CD8-positive, alpha-beta memory T cell (primary cell): ENCODE measurements at regions not wholly inside any gene's neighbourhood (a gene's known extent, or its start where the extent isn't known, plus 50 kb on each side); places are given as distances from the start of the nearest gene placed in this dataset.

Source experiments
- CTCF ChIA-PET: fragments of 350-600 bp; sonication (Branson Sonifier 250); formaldehyde crosslinking; loops from one replicate; lab custom pipeline; 2021; ENCODE audit warnings: antibody characterized with exemption; lab: Charles Lee
- POLR2A ChIA-PET: fragments of 350-600 bp; sonication (Branson Sonifier 250); formaldehyde crosslinking; loops from one replicate; lab custom pipeline; 2021; ENCODE audit warnings: antibody characterized with exemption; lab: Charles Lee
- DNase-seq, 5 donors: peaks; one replicate each; pipeline versions ENCODE4 v3.0.0 to v3.0.0-alpha.2; 2020 to 2022; ENCODE audit warnings: mixed read lengths in 1 of 5
- H3K27ac ChIP-seq: one replicate; pipeline ENCODE4 v1.7.0; 2013; ENCODE audit warnings: low read depth, mild to moderate bottlenecking, low read length, moderate library complexity
- H3K27me3 ChIP-seq: 2 replicates; pipeline ENCODE4 v1.7.0; 2013; ENCODE audit warnings: low read length, mild to moderate bottlenecking; ENCODE audit not compliant: insufficient read depth, poor library complexity, severe bottlenecking
- H3K36me3 ChIP-seq: 2 replicates; pipeline ENCODE4 v1.7.0; 2013; ENCODE audit warnings: mild to moderate bottlenecking, low read length, moderate library complexity; ENCODE audit not compliant: insufficient read depth
- H3K4me1 ChIP-seq: 2 replicates; pipeline ENCODE4 v1.7.0; 2013; ENCODE audit warnings: mild to moderate bottlenecking, low read length, moderate library complexity; ENCODE audit not compliant: insufficient read depth
- H3K4me3 ChIP-seq: 2 replicates; pipeline ENCODE4 v1.7.0; 2013; ENCODE audit warnings: mild to moderate bottlenecking, low read length
- H3K9me3 ChIP-seq: 2 replicates; pipeline ENCODE4 v1.7.0; 2013; ENCODE audit warnings: mild to moderate bottlenecking, low read length
- H3K27ac Mint-ChIP-seq, 8 donors: one replicate each; pipeline ENCODE4 v1.8.0; 2020 to 2021; ENCODE audit warnings: mixed read lengths in 8 of 8, mild to moderate bottlenecking in 6 of 8, inconsistent platforms in 3 of 8, moderate library complexity in 3 of 8
- H3K27me3 Mint-ChIP-seq, 2 donors: one replicate each; pipeline ENCODE4 v1.8.0; 2020 to 2021; ENCODE audit warnings: mixed read lengths in 2 of 2, mild to moderate bottlenecking in 1 of 2, moderate library complexity in 1 of 2
- H3K36me3 Mint-ChIP-seq, 3 donors: one replicate each; pipeline ENCODE4 v1.8.0; 2020 to 2021; ENCODE audit warnings: mixed read lengths in 3 of 3, inconsistent platforms in 1 of 3, mild to moderate bottlenecking in 1 of 3
- H3K4me1 Mint-ChIP-seq, 3 donors: one replicate each; pipeline ENCODE4 v1.8.0; 2020 to 2021; ENCODE audit warnings: mixed read lengths in 3 of 3, inconsistent platforms in 1 of 3, mild to moderate bottlenecking in 1 of 3
- H3K4me3 Mint-ChIP-seq, 7 donors: one replicate each; pipeline ENCODE4 v1.8.0; 2020 to 2021; ENCODE audit warnings: mixed read lengths in 7 of 7, mild to moderate bottlenecking in 6 of 7, moderate library complexity in 4 of 7, inconsistent platforms in 2 of 7
- H3K9me3 Mint-ChIP-seq, 5 donors: one replicate each; pipeline ENCODE4 v1.8.0; 2020 to 2022; ENCODE audit warnings: mixed read lengths in 5 of 5, mild to moderate bottlenecking in 3 of 5, moderate library complexity in 2 of 5, inconsistent platforms in 1 of 5

- Histone ChIP-seq H3K36me3 (no peaks in the 10 kb centered on the region), H3K9me3 (peaks cover 4% of the 10 kb centered on the region), H3K4me3 (no peak overlapping the region), H3K27me3 (no peaks in the 10 kb centered on the region), H3K4me1 (no peaks in the 10 kb centered on the region), H3K27ac (no peak overlapping the region)
- Mint-ChIP-seq H3K27me3 (peaks cover 0 to 3% of the 10 kb centered on the region in 2 donors), H3K4me1 (no peaks in the 10 kb centered on the region), H3K9me3 (peaks cover 9 to 19% (median 17%) of the 10 kb centered on the region in 5 donors), H3K4me3 (no peak overlapping the region), H3K36me3 (peaks cover 0 to 8% (median 2%) of the 10 kb centered on the region in 3 donors), H3K27ac (no peak overlapping the region)
- DNase-seq, result no peak
- POLR2A ChIA-PET, result no interaction called here
- CTCF ChIA-PET, result interaction anchor here (1.4 kb wide), 1 partner anchor 15 kb away, joined by 3 read pairs; no protein-coding TSS in a partner anchor
Observed at GRCh38 chr5:157934600-157934999, 75.7 kb upstream of the CLINT1 start.

- no peak overlapping the region for H3K4me3 Mint-ChIP-seq
- H3K27me3 ChIP-seq, result no peaks in the 10 kb centered on the region
- CTCF ChIA-PET, result interaction anchor here (1.2 kb wide), 1 partner anchor 16 kb away, joined by 5 read pairs; no protein-coding TSS in a partner anchor
- H3K4me1 ChIP-seq, result no peaks in the 10 kb centered on the region
- POLR2A ChIA-PET, result no interaction called here
- no peaks in the 10 kb centered on the region for H3K27me3 Mint-ChIP-seq
- H3K4me1 Mint-ChIP-seq, result no peaks in the 10 kb centered on the region
- H3K4me3 ChIP-seq, result no peak overlapping the region
- H3K9me3 ChIP-seq, result peaks cover 4% of the 10 kb centered on the region
- DNase-seq, result no peak
- no peak overlapping the region for H3K27ac Mint-ChIP-seq
- H3K36me3 ChIP-seq, result no peaks in the 10 kb centered on the region
- peaks cover 0 to 8% (median 2%) of the 10 kb centered on the region in 3 donors for H3K36me3 Mint-ChIP-seq
- no peak overlapping the region for H3K27ac ChIP-seq
- peaks cover 9 to 19% (median 17%) of the 10 kb centered on the region in 5 donors for H3K9me3 Mint-ChIP-seq
Observed at GRCh38 chr5:157933005-157933404, 74.1 kb upstream of the CLINT1 start.

GRCh38 chr5:157930710-157931109 is 71.8 kb upstream of the CLINT1 start:
- H3K4me3 ChIP-seq, result no peak overlapping the region
- no peaks in the 10 kb centered on the region for H3K27me3 ChIP-seq
- ChIA-PET CTCF (interaction anchor here (0.8 kb wide), 1 partner anchor 21 kb away, joined by 3 read pairs; no protein-coding TSS in a partner anchor), POLR2A (no interaction called here)
- Mint-ChIP-seq H3K4me1 (no peaks in the 10 kb centered on the region), H3K36me3 (peaks cover 0 to 8% (median 2%) of the 10 kb centered on the region in 3 donors), H3K27me3 (no peaks in the 10 kb centered on the region), H3K27ac (no peak overlapping the region), H3K9me3 (peaks cover 9 to 17% (median 15%) of the 10 kb centered on the region in 5 donors), H3K4me3 (no peak overlapping the region)
- no peak for DNase-seq
- H3K36me3 ChIP-seq, result no peaks in the 10 kb centered on the region
- peaks cover 4% of the 10 kb centered on the region for H3K9me3 ChIP-seq
- H3K27ac ChIP-seq, result no peak overlapping the region
- H3K4me1 ChIP-seq, result no peaks in the 10 kb centered on the region

- Histone ChIP-seq H3K9me3 (no peaks in the 10 kb centered on the region), H3K4me1 (no peaks in the 10 kb centered on the region), H3K36me3 (no peaks in the 10 kb centered on the region), H3K27ac (no peak overlapping the region), H3K4me3 (no peak overlapping the region), H3K27me3 (no peaks in the 10 kb centered on the region)
- Mint-ChIP-seq H3K4me1 (peaks cover 0 to 5% (median 0%) of the 10 kb centered on the region in 3 donors), H3K27ac (no peak overlapping the region), H3K36me3 (no peaks in the 10 kb centered on the region), H3K9me3 (peaks cover 0 to 2% (median 0%) of the 10 kb centered on the region in 5 donors), H3K27me3 (no peaks in the 10 kb centered on the region), H3K4me3 (no peak overlapping the region)
- POLR2A ChIA-PET, result no interaction called here
- DNase-seq, result no peak
- CTCF ChIA-PET, result no interaction called here
Observed at GRCh38 chr5:157926977-157927376, 68.0 kb upstream of the CLINT1 start.

GRCh38 chr5:157925786-157926671 is 67.1 kb upstream of the CLINT1 start:
- no peak overlapping the region for H3K4me3 Mint-ChIP-seq

GRCh38 chr5:157924931-157925729 is 66.2 kb upstream of the CLINT1 start:
- H3K36me3 ChIP-seq, result no peaks in the 10 kb centered on the region
- Mint-ChIP-seq H3K4me1 (peaks cover 0 to 7% (median 0%) of the 10 kb centered on the region in 3 donors), H3K36me3 (no peaks in the 10 kb centered on the region), H3K9me3 (no peaks in the 10 kb centered on the region), H3K4me3 (peak overlapping the region in 1 of 7 donors; percentile 2), H3K27me3 (no peaks in the 10 kb centered on the region), H3K27ac (peak overlapping the region in 2 of 8 donors; percentile 34 to 42)
- no peak overlapping the region for H3K27ac ChIP-seq
- no peak for DNase-seq
- ChIA-PET CTCF (interaction anchor here (0.9 kb wide), 1 partner anchor 13 kb away, joined by 4 read pairs; no protein-coding TSS in a partner anchor), POLR2A (no interaction called here)
- no peak overlapping the region for H3K4me3 ChIP-seq
- H3K4me1 ChIP-seq, result no peaks in the 10 kb centered on the region
- no peaks in the 10 kb centered on the region for H3K9me3 ChIP-seq
- no peaks in the 10 kb centered on the region for H3K27me3 ChIP-seq

More at GRCh38 chr5:157925786-157926671, 67.1 kb upstream of the CLINT1 start:
- Mint-ChIP-seq H3K27ac (peak overlapping the region in 1 of 8 donors; percentile 36), H3K36me3 (no peaks in the 10 kb centered on the region), H3K4me1 (peaks cover 0 to 5% (median 0%) of the 10 kb centered on the region in 3 donors), H3K27me3 (no peaks in the 10 kb centered on the region), H3K9me3 (no peaks in the 10 kb centered on the region)
- Histone ChIP-seq H3K36me3 (no peaks in the 10 kb centered on the region), H3K4me3 (no peak overlapping the region), H3K9me3 (no peaks in the 10 kb centered on the region), H3K27ac (no peak overlapping the region), H3K4me1 (no peaks in the 10 kb centered on the region), H3K27me3 (no peaks in the 10 kb centered on the region)
- POLR2A ChIA-PET, result no interaction called here
- CTCF ChIA-PET, result no interaction called here
- no peak for DNase-seq

- Histone ChIP-seq H3K36me3 (no peaks in the 10 kb centered on the region), H3K4me3 (no peak overlapping the region), H3K4me1 (no peaks in the 10 kb centered on the region), H3K27me3 (no peaks in the 10 kb centered on the region), H3K27ac (no peak overlapping the region), H3K9me3 (no peaks in the 10 kb centered on the region)
- no peak overlapping the region for H3K4me3 Mint-ChIP-seq
- CTCF ChIA-PET, result interaction anchor here (0.9 kb wide), 1 partner anchor 14 kb away, joined by 4 read pairs; no protein-coding TSS in a partner anchor
- POLR2A ChIA-PET, result no interaction called here
- no peaks in the 10 kb centered on the region for H3K9me3 Mint-ChIP-seq
- no peak overlapping the region for H3K27ac Mint-ChIP-seq
- no peaks in the 10 kb centered on the region for H3K27me3 Mint-ChIP-seq
- peaks cover 4 to 13% (median 4%) of the 10 kb centered on the region in 3 donors for H3K4me1 Mint-ChIP-seq
- no peaks in the 10 kb centered on the region for H3K36me3 Mint-ChIP-seq
- DNase-seq, result no peak
Observed at GRCh38 chr5:157924490-157924889, 65.5 kb upstream of the CLINT1 start.
